Endodermal cell (in vitro differentiated cells): ENCODE measurements at regions not wholly inside any gene's neighbourhood (a gene's known extent, or its start where the extent isn't known, plus 50 kb on each side); places are given as distances from the start of the nearest gene placed in this dataset.
A peak's percentile ranks its signal among the peaks of the same experiment; 100 is the strongest.

Experiments used
- DNase-seq: peaks from one replicate; pipeline ENCODE4 v3.0.0-alpha.2; 2017
- H3K27ac ChIP-seq: 2 replicates; pipeline ENCODE4 v1.5.1; 2013; ENCODE audit warnings: mild to moderate bottlenecking, low read depth, low read length, moderate library complexity
- H3K27me3 ChIP-seq: 2 replicates; pipeline ENCODE4 v1.6.1; 2013; ENCODE audit warnings: mild to moderate bottlenecking, low read length, moderate library complexity; ENCODE audit not compliant: insufficient read depth, control insufficient read depth, poor library complexity, severe bottlenecking
- H3K36me3 ChIP-seq: 2 replicates; pipeline ENCODE4 v1.7.0; 2013; ENCODE audit warnings: mild to moderate bottlenecking, low read length, moderate library complexity; ENCODE audit not compliant: control insufficient read depth, insufficient read depth
- H3K4me1 ChIP-seq: one replicate; pipeline ENCODE4 v1.7.0; 2013; ENCODE audit warnings: low read length; ENCODE audit not compliant: control insufficient read depth, insufficient read depth
- H3K4me3 ChIP-seq: 2 replicates; pipeline ENCODE4 v1.5.1; 2013; ENCODE audit warnings: mild to moderate bottlenecking, low read length, moderate library complexity
- H3K9ac ChIP-seq: 2 replicates; pipeline ENCODE4 v1.6.1; 2013; ENCODE audit warnings: mild to moderate bottlenecking, low read length, moderate library complexity; ENCODE audit not compliant: poor library complexity, severe bottlenecking; ENCODE audit errors: extremely low read depth
- H3K9me3 ChIP-seq: 2 replicates; pipeline ENCODE4 v1.6.1; 2013; ENCODE audit warnings: mild to moderate bottlenecking, low read length, moderate library complexity; ENCODE audit not compliant: control insufficient read depth
- H3K27ac Mint-ChIP-seq: 2 replicates; pipeline ENCODE4 v1.8.0; 2020; ENCODE audit warnings: mixed read lengths
- H3K27me3 Mint-ChIP-seq: 2 replicates; pipeline ENCODE4 v1.8.0; 2021; ENCODE audit warnings: mild to moderate bottlenecking, mixed read lengths; ENCODE audit not compliant: insufficient read depth
- H3K36me3 Mint-ChIP-seq: 2 replicates; pipeline ENCODE4 v1.8.0; 2020; ENCODE audit warnings: low read depth, mixed read lengths
- H3K4me1 Mint-ChIP-seq: 2 replicates; pipeline ENCODE4 v1.8.0; 2020; ENCODE audit warnings: mixed read lengths
- H3K4me3 Mint-ChIP-seq: 2 replicates; pipeline ENCODE4 v1.8.0; 2020; ENCODE audit warnings: mild to moderate bottlenecking, moderate library complexity, mixed read lengths
- H3K9me3 Mint-ChIP-seq: 2 replicates; pipeline ENCODE4 v1.8.0; 2020; ENCODE audit warnings: mild to moderate bottlenecking, mixed read lengths
- WGBS, 2 experiments: methylation state at CpG; one replicate each; pipeline versions ENCODE4 v1.1.5 to v1.1.7; 2013; ENCODE audit warnings: missing lambda C conversion rate in 2 of 2, mixed read lengths in 1 of 2; ENCODE audit not compliant: insufficient coverage in 1 of 2, insufficient read length in 1 of 2; 5-methylcytosine and 5-hydroxymethylcytosine counted together
- TF ChIP-seq, protein P1 (sequence below): fragments of 200-600 bp; sonication (generic); conservative IDR thresholded peaks from 2 replicates; pipeline ENCODE4 v1.5.0; 2021; ENCODE audit warnings: antibody characterized with exemption, mild to moderate bottlenecking

DNA sequence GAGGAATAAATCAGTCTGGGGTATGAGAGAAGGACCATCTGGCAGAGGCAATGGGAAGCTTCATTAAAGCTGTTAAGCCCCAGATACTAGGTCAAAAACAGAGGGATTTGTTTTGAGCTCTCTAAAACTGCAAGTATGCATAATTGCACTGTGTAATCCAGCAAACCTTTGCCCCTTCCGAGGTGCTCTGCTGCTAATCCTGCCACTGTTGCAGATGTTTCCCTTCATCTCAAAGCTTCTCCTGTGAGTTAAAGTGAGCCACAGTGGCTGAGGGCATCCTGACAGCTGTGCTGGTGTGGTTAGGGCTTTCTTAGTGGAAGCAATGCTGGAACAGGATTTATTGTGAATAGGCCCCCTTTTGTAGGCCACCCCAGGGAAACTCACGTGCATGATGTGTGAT is 160.3 kb upstream of the TRPC7 start:
- H3K36me3 ChIP-seq, result no peaks in the 10 kb centered on the region

DNA sequence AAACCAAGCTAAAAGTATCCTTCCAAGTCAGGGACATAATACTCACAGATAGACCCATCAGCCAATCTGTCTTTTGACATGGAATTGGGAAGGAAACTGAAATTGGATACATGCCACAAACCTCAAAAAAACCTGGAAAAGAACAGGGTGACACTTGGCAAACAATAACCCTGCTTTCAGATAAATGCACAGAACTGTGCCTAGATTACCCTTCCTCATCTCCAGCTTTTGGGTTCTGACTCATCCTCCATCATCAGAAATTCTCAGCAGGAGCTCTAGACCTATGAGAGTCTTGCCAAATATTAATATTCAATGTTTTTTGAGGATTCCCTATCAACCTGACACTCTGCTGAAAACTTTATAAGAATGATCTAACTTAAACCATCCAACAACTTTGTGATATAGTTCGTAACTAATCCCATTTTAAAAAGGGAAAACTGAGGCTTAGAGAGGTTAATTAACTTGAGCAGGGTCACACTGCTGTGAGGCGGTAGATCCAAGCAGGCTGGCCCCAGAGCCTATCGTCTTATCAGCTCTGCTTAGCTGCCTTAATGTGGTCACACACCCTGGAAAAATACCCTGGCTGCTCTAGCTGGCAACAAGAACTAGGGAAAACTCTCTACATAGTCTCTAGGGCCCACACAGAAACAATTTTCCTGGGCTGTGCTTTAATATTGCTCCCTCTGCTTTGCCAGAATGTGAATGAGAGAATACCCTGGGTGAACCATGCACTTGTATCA is 157.0 kb upstream of the TRPC7 start:
- no peak overlapping the region for H3K4me3 Mint-ChIP-seq
- H3K27me3 ChIP-seq, result no peaks in the 10 kb centered on the region
- no peaks in the 10 kb centered on the region for H3K9me3 Mint-ChIP-seq
- no peaks in the 10 kb centered on the region for H3K9me3 ChIP-seq
- no peak overlapping the region for H3K27ac Mint-ChIP-seq
- H3K9ac ChIP-seq, result no peak overlapping the region
- 78 to 90% methylated on average over 3 of the region's 3 CpGs for WGBS, 2 experiments
- TF ChIP-seq, protein P1, sequence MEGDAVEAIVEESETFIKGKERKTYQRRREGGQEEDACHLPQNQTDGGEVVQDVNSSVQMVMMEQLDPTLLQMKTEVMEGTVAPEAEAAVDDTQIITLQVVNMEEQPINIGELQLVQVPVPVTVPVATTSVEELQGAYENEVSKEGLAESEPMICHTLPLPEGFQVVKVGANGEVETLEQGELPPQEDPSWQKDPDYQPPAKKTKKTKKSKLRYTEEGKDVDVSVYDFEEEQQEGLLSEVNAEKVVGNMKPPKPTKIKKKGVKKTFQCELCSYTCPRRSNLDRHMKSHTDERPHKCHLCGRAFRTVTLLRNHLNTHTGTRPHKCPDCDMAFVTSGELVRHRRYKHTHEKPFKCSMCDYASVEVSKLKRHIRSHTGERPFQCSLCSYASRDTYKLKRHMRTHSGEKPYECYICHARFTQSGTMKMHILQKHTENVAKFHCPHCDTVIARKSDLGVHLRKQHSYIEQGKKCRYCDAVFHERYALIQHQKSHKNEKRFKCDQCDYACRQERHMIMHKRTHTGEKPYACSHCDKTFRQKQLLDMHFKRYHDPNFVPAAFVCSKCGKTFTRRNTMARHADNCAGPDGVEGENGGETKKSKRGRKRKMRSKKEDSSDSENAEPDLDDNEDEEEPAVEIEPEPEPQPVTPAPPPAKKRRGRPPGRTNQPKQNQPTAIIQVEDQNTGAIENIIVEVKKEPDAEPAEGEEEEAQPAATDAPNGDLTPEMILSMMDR, result no peak
- H3K36me3 Mint-ChIP-seq, result no peaks in the 10 kb centered on the region
- no peak overlapping the region for H3K27ac ChIP-seq
- no peak for DNase-seq
- H3K27me3 Mint-ChIP-seq, result no peaks in the 10 kb centered on the region
- peaks cover 67% of the 10 kb centered on the region for H3K4me1 Mint-ChIP-seq
- no peaks in the 10 kb centered on the region for H3K36me3 ChIP-seq
- H3K4me1 ChIP-seq, result peaks cover 27% of the 10 kb centered on the region
- H3K4me3 ChIP-seq, result peak overlapping the region; percentile 11

More for the DNA sequence above, 160.3 kb upstream of the TRPC7 start:
- no peaks in the 10 kb centered on the region for H3K9me3 ChIP-seq
- DNase-seq, result no peak
- no peaks in the 10 kb centered on the region for H3K9me3 Mint-ChIP-seq
- peaks cover 60% of the 10 kb centered on the region for H3K4me1 Mint-ChIP-seq
- no peaks in the 10 kb centered on the region for H3K36me3 Mint-ChIP-seq
- peaks cover 18% of the 10 kb centered on the region for H3K4me1 ChIP-seq
- H3K27me3 ChIP-seq, result no peaks in the 10 kb centered on the region
- H3K9ac ChIP-seq, result no peak overlapping the region
- H3K27me3 Mint-ChIP-seq, result no peaks in the 10 kb centered on the region
- H3K4me3 Mint-ChIP-seq, result no peak overlapping the region
- H3K27ac ChIP-seq, result no peak overlapping the region
- peak overlapping the region; percentile 42 for H3K27ac Mint-ChIP-seq
- 72 to 74% methylated on average over 2 of the region's 2 CpGs for WGBS, 2 experiments
- no peak overlapping the region for H3K4me3 ChIP-seq
- TF ChIP-seq, protein P1, result no peak

DNA sequence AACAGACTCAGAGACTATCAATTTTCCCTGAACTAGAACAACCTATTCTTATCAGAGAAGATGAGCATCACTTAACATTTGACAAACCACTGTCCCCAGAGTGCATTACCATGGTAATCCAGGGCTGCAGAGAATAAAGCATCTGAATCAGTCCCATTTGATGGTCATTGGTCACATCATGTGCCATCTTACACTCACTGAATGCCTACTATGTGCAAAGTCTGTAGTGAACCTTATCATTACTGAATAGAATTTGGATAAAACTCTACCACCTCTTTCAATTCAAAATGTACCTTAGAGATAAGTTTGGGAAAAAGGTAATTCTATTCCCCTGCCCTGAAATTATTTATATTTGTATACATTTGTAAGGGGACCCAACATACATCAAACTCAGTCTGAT is 156.4 kb upstream of the TRPC7 start:
- Mint-ChIP-seq H3K27ac (no peak overlapping the region), H3K4me1 (peaks cover 67% of the 10 kb centered on the region), H3K4me3 (no peak overlapping the region), H3K9me3 (no peaks in the 10 kb centered on the region), H3K27me3 (no peaks in the 10 kb centered on the region), H3K36me3 (no peaks in the 10 kb centered on the region)
- no peak for DNase-seq
- no peak overlapping the region for H3K4me3 ChIP-seq
- no peaks in the 10 kb centered on the region for H3K36me3 ChIP-seq
- H3K9ac ChIP-seq, result no peak overlapping the region
- H3K27me3 ChIP-seq, result no peaks in the 10 kb centered on the region
- H3K27ac ChIP-seq, result no peak overlapping the region
- no peaks in the 10 kb centered on the region for H3K9me3 ChIP-seq
- peaks cover 33% of the 10 kb centered on the region for H3K4me1 ChIP-seq
- TF ChIP-seq, protein P1, result no peak
